GM12892 (cell line): ENCODE measurements at regions not wholly inside any gene's neighbourhood (a gene's known extent, or its start where the extent isn't known, plus 50 kb on each side); places are given as distances from the start of the nearest gene placed in this dataset.
"Not testable (repeated sequence)": the region's sequence is repeated elsewhere in the genome, so short reads cannot be mapped to it uniquely, and the experiment has no call there.

Experiments
- DNase-seq: peaks from one replicate; pipeline ENCODE4 v3.0.0; 2011; ENCODE audit not compliant: insufficient read length
- FAIRE-seq: peaks from 2 replicates; lab custom pipeline; 2011; peaks lifted over from hg19 to GRCh38; lab: Jason Lieb, UNC
- POLR2A ChIP-seq: IDR thresholded peaks from 2 replicates; pipeline ENCODE4 v1.6.1; 2011; ENCODE audit warnings: low read depth, low read length, control low read depth
- POLR2AphosphoS5 ChIP-seq: IDR thresholded peaks from 2 replicates; pipeline ENCODE4 v1.6.1; 2011; ENCODE audit warnings: low read depth, low read length, control low read depth
- TAF1 ChIP-seq: IDR thresholded peaks from 2 replicates; pipeline ENCODE4 v1.6.1; 2011; ENCODE audit warnings: low read depth, mild to moderate bottlenecking, control low read depth, low read length, borderline replicate concordance

DNA sequence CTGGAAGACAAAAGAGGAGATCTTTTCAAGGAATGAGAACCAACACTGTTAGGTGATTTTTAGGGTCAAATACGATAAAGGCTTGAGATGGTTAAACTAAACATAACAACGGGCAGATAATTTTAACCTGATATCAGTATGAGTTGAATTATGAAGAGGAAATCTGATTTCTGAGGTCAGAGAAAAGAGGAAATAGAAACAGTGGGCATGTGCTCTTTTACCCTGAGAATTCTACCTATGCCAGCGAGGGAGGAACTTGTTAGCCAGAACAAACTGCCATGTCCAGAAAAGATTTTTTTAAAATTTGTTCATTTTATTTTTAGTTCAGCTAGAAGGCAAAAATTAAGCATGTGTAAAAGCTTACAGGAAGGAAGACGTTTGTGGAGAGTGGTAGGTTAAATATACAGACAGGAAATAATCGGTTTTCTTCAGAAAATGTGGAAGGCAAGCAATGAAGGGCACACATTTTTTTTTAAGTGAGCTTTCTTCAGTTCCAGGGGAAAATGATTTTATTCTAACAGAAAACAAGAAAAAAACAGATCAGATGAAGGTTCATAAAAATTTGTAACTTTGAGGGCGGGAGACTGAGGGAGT, 1745.3 kb downstream of the MRPL39 start:
- DNase-seq (no peak), FAIRE-seq (no peak)

DNA sequence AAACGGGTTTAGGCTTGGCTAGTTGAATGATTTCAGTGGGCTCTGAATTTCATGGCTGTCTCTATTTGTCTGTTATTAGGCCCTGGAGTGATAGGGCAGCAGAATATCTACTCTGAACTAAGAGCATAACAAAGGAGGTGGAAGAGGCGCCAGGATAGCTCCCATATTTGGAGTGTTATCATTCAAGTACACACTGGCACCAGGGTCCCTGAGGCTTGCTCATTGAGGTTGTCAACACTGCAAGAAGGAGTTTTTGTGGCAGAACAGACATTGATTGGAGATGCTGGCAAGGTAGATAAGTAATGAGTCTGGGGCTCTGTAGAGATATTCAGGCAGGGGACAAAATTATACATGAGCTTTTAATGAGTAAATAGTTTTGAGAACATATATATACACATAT, 1748.4 kb downstream of the MRPL39 start:
- TF ChIP-seq TAF1 = no peak
- no peak for TF ChIP-seq POLR2AphosphoS5
- no peak for TF ChIP-seq POLR2A
- no peak for DNase-seq
- FAIRE-seq = no peak

More for the DNA sequence above, 1745.3 kb downstream of the MRPL39 start:
- TF ChIP-seq POLR2A = no peak
- no peak for TF ChIP-seq POLR2AphosphoS5
- TF ChIP-seq TAF1 = no peak

DNA sequence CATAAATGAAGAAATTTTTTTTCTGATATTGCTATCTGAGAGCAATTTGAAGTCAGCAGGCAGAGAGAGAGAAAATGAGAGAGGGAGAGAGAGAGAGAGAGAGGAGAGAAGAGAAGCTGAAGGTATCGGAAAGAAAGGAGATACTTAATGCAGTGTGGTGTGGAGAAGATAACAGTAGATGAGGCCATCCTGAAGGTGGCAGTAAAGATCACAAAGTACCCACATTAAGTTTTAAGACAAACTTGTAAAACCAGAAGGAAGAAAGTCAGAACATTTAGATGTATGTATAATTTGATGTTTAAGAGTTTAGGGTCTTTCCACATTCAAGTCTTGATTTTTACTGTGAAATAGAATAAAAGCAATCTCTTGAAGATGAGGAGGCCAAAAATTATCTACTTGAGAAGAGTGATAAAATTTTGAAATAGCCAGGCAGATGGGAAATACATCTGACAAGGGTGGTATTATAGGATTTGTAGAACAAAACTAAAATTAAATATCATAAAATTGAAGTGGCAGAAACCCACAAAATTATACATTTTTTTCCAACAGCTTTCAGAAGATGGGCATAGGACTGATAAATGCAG, 1753.4 kb downstream of the MRPL39 start:
- TF ChIP-seq TAF1 (no peak), POLR2AphosphoS5 (no peak), POLR2A (no peak)
- no peak for DNase-seq
- no peak for FAIRE-seq

DNA sequence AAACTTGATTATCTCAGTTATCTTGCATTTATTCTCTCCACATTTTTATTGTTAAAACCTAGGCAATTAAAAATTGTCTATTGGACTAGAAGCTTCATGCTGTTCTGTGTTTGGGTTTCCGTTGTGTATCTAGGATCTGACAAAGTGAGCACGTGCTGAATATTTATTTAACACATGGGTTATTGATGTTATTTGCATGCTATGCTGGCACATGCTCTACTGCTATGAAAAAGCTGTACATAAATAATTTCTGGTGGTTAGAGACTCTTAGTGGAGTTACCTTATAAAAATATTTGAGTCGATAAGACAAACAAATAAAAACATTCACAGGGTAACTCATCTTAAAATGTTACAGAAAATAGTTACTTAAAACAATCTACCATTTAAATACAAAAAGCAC, 1769.7 kb downstream of the MRPL39 start:
- TF ChIP-seq TAF1 = no peak
- no peak for TF ChIP-seq POLR2AphosphoS5
- TF ChIP-seq POLR2A = no peak
- DNase-seq (no peak), FAIRE-seq (no peak)

DNA sequence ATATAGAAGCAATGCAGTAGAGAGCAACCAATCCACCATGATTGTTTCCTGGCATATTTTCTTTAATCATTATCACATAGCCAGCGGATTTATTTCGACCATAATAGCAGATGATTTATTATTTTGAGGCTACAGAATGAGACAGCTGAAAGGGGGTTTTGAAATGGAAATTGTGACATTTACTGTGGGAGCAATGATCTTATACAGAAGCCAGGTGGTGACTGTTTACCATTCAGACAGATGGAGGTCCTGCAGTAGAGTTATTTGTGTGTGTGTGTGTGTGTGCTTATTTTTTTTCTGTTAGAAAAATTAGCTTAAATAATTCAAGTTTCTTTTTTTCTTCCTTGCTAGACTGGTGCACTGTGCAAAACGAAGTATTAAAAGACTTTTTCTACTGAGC, 1784.5 kb downstream of the MRPL39 start:
- TF ChIP-seq POLR2AphosphoS5 (no peak), TAF1 (no peak), POLR2A (no peak)
- FAIRE-seq = no peak
- DNase-seq = no peak

DNA sequence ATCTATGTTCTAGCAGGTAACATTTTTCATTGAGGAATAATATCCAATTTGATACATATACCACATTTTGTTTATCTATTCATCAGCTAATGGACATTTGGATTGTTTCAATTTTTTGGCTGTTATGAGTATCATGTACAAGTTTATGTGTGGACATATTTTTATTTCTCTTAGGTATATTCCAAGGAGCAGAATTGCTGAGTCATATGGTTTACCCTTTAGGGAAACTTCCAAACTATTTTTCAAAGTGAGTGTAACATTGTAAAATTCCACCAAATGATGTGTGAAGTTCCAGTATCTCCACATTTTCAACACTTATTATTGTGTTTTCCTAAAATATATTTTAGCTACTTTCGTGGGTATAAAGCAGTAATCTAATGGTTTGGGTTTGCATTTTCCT, 1789.9 kb downstream of the MRPL39 start:
- no peak for FAIRE-seq
- TF ChIP-seq POLR2A (no peak), POLR2AphosphoS5 (no peak), TAF1 (no peak)

DNA sequence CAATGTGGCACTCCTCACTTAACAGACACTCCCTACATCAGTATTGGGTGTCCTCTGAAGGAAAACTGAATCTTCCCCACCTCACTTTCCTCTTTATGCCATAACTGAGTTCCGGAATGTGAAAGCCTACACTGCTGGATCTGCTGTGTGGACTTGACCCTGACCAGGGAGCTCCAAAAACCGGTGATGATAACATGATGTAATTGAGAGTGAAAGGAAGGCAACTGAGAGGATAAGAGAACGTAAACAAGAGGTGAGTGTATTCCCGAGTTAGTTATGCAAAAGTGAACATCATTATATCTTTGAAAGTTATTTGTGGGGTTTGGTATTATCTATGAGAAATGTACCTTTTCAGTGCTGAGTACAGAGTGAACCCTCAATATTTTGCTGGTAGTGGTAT, 1794.8 kb downstream of the MRPL39 start:
- DNase-seq = no peak
- no peak for FAIRE-seq
- TF ChIP-seq TAF1 (no peak), POLR2AphosphoS5 (no peak), POLR2A (no peak)

More for the DNA sequence above, 1789.9 kb downstream of the MRPL39 start:
- DNase-seq = no peak

DNA sequence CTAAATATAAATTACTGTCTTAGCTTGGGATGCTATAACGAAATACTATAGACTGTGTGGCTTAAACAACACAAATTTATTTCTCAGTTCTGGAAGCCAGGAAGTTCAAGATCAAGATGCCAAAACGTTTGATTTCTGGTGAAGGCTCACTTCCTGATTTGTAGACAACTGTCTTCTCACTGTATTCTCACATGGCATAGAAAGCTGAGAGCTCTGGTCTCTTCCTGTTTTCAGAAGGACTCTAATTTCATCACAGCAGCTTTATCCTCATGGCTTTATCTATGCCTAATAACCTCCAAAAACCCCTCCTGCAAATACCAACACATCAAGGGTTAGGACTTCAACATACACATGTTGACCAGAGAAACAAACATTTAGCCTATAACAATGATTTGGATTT, 1795.5 kb downstream of the MRPL39 start:
- FAIRE-seq = no peak
- DNase-seq = no peak
- TF ChIP-seq TAF1 (no peak), POLR2AphosphoS5 (no peak), POLR2A (no peak)

DNA sequence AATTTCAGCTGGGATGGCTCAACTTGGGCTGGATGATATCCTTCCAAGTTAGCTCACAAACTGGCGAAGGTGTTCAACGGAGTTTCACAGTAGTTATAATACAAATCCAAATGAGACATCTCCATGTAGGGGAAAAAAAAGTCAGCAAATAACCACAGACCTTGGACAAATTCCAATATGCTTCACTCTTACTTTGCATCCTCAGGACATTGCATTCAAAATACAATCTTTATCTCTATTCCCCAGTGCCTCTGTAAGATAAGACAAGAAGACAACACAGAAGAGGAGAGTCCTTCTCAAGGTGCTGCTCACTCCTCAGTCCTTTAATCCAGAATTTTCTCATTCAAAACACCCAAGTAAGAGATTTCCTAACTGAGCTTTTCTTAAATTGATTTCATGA, 1797.7 kb downstream of the MRPL39 start:
- FAIRE-seq (no peak), DNase-seq (no peak)
- TF ChIP-seq POLR2A = no peak
- TF ChIP-seq TAF1 = no peak
- TF ChIP-seq POLR2AphosphoS5 = no peak

DNA sequence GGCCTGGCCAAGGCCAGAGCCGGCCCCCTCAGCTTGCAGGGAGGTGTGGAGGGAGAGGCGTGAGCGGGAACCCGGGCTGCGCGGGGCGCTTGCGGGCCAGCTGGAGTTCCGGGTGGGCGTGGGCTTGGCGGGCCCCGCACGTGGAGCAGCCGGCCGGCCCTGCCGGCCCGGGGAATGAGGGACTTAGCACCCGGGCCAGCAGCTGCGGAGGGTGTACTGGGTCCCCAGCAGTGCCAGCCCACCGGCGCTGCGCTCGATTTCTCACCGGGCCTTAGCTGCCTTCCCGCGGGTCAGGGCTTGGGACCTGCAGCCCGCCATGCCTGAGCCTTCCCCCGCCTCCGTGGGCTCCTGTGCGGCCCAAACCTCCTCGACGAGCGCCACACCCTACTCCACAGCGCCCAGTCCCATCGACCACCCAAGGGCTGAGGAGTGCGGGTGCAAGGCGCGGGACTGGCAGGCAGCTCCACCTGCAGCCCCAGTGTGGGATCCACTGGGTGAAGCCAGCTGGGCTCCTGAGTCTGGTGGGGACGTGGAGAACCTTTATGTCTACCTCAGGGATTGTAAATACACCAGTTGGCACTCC, 1800.2 kb downstream of the MRPL39 start:
- DNase-seq, FAIRE-seq: not testable (repeated sequence)

DNA sequence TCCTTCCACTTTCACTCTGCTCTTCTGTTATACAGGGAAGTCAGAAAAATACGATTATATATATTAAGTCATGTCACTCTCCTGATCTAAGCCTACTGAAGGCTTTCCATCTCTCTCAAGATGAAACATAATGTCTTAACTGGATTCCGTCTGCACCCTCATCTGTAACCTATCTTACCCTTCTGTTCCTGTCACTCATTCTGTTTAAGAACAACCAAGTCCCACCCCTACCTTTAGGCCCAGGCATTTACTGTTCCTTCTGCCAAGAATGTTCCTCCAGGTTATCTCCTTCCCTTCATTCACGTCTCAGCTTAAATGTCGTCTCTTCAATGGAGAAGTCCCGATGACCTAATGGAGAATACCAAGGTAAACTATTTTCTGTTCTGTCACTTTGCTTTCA, 1802.4 kb downstream of the MRPL39 start:
- DNase-seq (no peak), FAIRE-seq (no peak)
- TF ChIP-seq POLR2AphosphoS5 (no peak), POLR2A (no peak), TAF1 (no peak)

DNA sequence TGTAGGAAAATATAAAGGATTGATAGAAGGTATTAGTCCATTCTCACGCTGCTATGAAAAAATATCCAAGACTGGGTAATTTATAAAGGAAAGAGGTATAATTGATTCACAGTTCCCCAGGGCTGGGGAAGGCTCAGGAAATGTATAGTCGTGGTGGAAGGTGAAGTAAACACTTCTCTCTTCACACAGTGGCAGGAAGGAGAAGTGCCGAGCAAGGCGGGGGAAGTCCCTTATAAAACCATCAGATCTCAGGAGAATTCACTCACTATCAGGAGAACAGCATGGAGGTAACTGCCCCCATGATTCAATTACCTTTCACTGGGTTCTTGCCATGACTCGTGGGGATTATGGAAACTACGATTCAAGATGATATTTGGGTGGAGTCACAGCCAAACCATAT, 1806.0 kb downstream of the MRPL39 start:
- TF ChIP-seq POLR2A = no peak
- TF ChIP-seq TAF1 = no peak
- no peak for TF ChIP-seq POLR2AphosphoS5
- no peak for DNase-seq
- FAIRE-seq = no peak

DNA sequence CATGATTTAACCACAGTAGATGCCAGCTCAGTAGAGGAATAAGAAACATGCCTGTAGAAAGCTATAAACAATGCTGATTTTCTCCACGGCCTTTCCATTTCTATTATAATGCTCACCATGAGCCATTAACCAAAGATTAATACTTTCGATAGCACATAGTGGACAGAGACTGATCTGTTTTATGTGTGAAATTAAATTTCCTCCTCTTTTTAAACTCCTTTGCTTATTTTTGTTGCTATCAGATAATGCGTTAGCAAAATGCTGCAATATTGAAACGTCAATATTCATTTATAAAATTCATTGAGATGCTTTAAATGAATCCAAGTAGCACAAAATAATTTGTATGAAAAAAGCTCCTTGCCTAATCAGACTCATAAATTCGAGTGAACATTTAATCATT, 1807.9 kb downstream of the MRPL39 start:
- FAIRE-seq = no peak
- no peak for DNase-seq
- TF ChIP-seq TAF1 = no peak
- TF ChIP-seq POLR2AphosphoS5 = no peak
- no peak for TF ChIP-seq POLR2A

DNA sequence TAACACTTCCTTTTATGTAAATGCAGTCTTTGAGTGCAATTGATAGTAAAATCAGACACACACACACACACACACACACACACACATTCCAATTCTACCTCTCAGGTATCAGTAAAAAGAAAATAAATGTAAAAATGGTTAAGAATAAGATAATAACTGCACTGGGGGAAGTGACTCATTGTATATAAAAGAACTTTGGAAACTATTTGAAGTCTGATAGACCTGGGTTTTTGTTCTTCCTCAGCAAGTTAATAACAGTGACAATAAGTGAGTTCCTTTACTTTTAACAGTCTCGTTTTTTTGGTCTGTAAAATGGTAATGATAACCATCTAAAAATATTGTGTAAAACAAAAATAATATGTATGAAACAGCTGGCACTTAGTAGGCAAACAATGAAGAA, 1815.0 kb downstream of the MRPL39 start:
- DNase-seq (no peak), FAIRE-seq (no peak)
- TF ChIP-seq POLR2AphosphoS5 = no peak
- no peak for TF ChIP-seq TAF1
- no peak for TF ChIP-seq POLR2A

DNA sequence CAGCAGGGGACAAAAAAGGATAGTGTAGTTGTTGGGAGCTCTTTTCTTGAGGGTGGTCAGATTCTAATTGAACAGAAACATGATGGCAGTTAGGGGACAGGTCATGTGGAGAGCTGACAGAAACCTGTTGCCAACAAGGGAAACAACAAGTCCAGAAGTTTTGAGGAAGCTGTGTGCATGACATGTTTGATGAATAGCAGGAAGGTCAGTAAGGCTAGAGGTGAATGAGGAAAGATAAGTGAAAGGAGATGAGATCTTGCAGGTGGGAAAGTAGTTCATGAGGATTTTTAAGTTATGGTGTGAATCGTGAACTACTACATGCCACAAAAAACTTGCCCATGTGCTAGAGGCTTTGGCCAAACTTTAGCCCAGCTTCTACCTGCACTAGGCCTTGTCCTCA, 1817.4 kb downstream of the MRPL39 start:
- FAIRE-seq (no peak), DNase-seq (no peak)
- TF ChIP-seq TAF1 (no peak), POLR2A (no peak), POLR2AphosphoS5 (no peak)
